Suprapubic skin (tissue), 3 donors: ENCODE measurements at regions not wholly inside any gene's neighbourhood (a gene's known extent, or its start where the extent isn't known, plus 50 kb on each side); places are given as distances from the start of the nearest gene placed in this dataset.
"Not testable (repeated sequence)": the region's sequence is repeated elsewhere in the genome, so short reads cannot be mapped to it uniquely, and the experiment has no call there.

Experiments used
- POLR2A ChIP-seq, 2 donors: fragments of 450-650 bp; IDR thresholded peaks; one replicate each; pipeline ENCODE4 v1.6.1; 2017; ENCODE audit warnings: antibody characterized with exemption in 2 of 2, mild to moderate bottlenecking in 2 of 2, moderate library complexity in 2 of 2
- TF ChIP-seq, protein P1 (sequence below), 2 donors: fragments of 200-600 bp in 1 of 2; fragments of 450-650 bp in 1 of 2; sonication (generic) in 1 of 2; IDR thresholded peaks; one replicate each; pipeline ENCODE4 v1.5.1; 2016 to 2019; ENCODE audit warnings: antibody characterized with exemption in 2 of 2, mild to moderate bottlenecking in 1 of 2, moderate library complexity in 1 of 2

DNA sequence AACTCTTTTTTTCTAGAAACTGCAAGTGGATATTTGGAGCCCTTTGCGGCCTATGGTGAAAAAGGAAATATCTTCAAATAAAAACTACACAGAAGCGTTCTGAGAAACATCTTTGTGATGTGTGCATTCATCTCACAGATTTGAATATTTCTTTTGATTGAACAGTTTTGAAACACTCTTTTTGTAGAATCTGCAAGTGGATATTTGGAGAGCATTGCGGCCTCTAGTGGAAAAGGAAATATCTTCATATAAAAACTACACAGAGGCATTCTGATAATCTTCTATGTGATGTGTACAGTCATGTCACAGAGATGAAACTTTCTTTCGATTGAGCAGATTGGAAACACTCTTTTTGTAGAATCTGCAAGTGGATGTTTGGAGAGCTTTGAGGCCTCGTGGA, 1833.6 kb downstream of the UQCRFS1 start:
- TF ChIP-seq, protein P1, sequence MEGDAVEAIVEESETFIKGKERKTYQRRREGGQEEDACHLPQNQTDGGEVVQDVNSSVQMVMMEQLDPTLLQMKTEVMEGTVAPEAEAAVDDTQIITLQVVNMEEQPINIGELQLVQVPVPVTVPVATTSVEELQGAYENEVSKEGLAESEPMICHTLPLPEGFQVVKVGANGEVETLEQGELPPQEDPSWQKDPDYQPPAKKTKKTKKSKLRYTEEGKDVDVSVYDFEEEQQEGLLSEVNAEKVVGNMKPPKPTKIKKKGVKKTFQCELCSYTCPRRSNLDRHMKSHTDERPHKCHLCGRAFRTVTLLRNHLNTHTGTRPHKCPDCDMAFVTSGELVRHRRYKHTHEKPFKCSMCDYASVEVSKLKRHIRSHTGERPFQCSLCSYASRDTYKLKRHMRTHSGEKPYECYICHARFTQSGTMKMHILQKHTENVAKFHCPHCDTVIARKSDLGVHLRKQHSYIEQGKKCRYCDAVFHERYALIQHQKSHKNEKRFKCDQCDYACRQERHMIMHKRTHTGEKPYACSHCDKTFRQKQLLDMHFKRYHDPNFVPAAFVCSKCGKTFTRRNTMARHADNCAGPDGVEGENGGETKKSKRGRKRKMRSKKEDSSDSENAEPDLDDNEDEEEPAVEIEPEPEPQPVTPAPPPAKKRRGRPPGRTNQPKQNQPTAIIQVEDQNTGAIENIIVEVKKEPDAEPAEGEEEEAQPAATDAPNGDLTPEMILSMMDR (IDR thresholded peaks at IDR 0.05): not testable (repeated sequence)
- TF ChIP-seq POLR2A (IDR thresholded peaks at IDR 0.05): not testable (repeated sequence)
